GM12878 (cell line): ENCODE measurements at regions not wholly inside any gene's neighbourhood (a gene's known extent, or its start where the extent isn't known, plus 50 kb on each side); places are given as distances from the start of the nearest gene placed in this dataset.

ENCODE experiments used
- ATF2 ChIP-seq: IDR thresholded peaks from 2 replicates; pipeline ENCODE4 v1.6.1; 2012; ENCODE audit warnings: low read length, inconsistent platforms
- E2F4 ChIP-seq: IDR thresholded peaks from 2 replicates; pipeline ENCODE4 v1.6.1; 2012; ENCODE audit warnings: low read depth, low read length, improper control_type of control experiment
- JUNB ChIP-seq: IDR thresholded peaks from 2 replicates; pipeline ENCODE4 v1.6.1; 2016; ENCODE audit warnings: antibody characterized with exemption, mild to moderate bottlenecking

- TF ChIP-seq E2F4 (no peak), ATF2 (no peak), JUNB (no peak)
Observed at GRCh38 chr5:53194086-53194485, 84.5 kb upstream of the MOCS2 start.
